A673 (cell line): ENCODE measurements at regions not wholly inside any gene's neighbourhood (a gene's known extent, or its start where the extent isn't known, plus 50 kb on each side); places are given as distances from the start of the nearest gene placed in this dataset.

ENCODE experiments used
- BruUV-seq: library from RNA; stranded (reverse); fragments of 400-500 nt; replicated peaks from 2 replicates; lab custom pipeline; 2021; lab: Mats Ljungman, UMichigan
- CTCF ChIA-PET: fragments of 300-600 bp; sonication (Branson Sonifier 250); formaldehyde crosslinking; loops from one replicate; lab custom pipeline; 2022; ENCODE audit warnings: antibody characterized with exemption; lab: Charles Lee
- POLR2A ChIA-PET: fragments of 300-600 bp; sonication (Branson Sonifier 250); formaldehyde crosslinking; loops from one replicate; lab custom pipeline; 2022; ENCODE audit warnings: antibody characterized with exemption; ENCODE audit not compliant: low non-redundant PET; lab: Charles Lee
- DNase-seq: peaks from one replicate; pipeline ENCODE4 v3.0.0-alpha.2; 2015; ENCODE audit warnings: low spot score
- H3K27ac ChIP-seq: fragments of 200-600 bp; sonication (generic); 2 replicates; pipeline ENCODE4 v1.5.1; 2016; ENCODE audit warnings: mixed run types, low read depth, mild to moderate bottlenecking, mixed read lengths, antibody characterized with exemption, low read length; ENCODE audit not compliant: poor library complexity, severe bottlenecking
- H3K27me3 ChIP-seq: fragments of 200-600 bp; sonication (generic); replicated peaks from 2 replicates; pipeline ENCODE4 v1.6.1; 2017; ENCODE audit warnings: mixed run types, low read depth, mild to moderate bottlenecking, mixed read lengths, antibody characterized with exemption, low read length; ENCODE audit not compliant: insufficient read depth, poor library complexity
- H3K36me3 ChIP-seq: fragments of 200-600 bp; sonication (generic); 2 replicates; pipeline ENCODE4 v1.6.1; 2016; ENCODE audit warnings: mixed run types, mild to moderate bottlenecking, mixed read lengths, antibody characterized with exemption, low read length; ENCODE audit not compliant: insufficient read depth, poor library complexity, severe bottlenecking
- H3K4me1 ChIP-seq: fragments of 200-600 bp; sonication (generic); 2 replicates; pipeline ENCODE4 v1.6.1; 2017; ENCODE audit warnings: mixed run types, mild to moderate bottlenecking, mixed read lengths, antibody characterized with exemption, low read length; ENCODE audit not compliant: insufficient read depth, poor library complexity, severe bottlenecking
- H3K4me3 ChIP-seq: fragments of 200-600 bp; sonication (generic); 2 replicates; pipeline ENCODE4 v1.5.1; 2016; ENCODE audit warnings: low read depth, mixed run types, mild to moderate bottlenecking, mixed read lengths, low read length; ENCODE audit not compliant: poor library complexity, severe bottlenecking
- H3K9me3 ChIP-seq: fragments of 200-600 bp; sonication (generic); 2 replicates; pipeline ENCODE4 v1.6.1; 2016; ENCODE audit warnings: mixed run types, low read depth, mild to moderate bottlenecking, mixed read lengths, antibody characterized with exemption, low read length; ENCODE audit not compliant: poor library complexity, severe bottlenecking
- CTCF ChIP-seq: fragments of 300-800, 200-600 bp; sonication (generic); conservative IDR thresholded peaks from 2 replicates; pipeline ENCODE4 v1.5.1; 2017; ENCODE audit warnings: low read depth, mild to moderate bottlenecking, antibody characterized with exemption, low read length, moderate library complexity, mixed read lengths
- EZH2 ChIP-seq: fragments of 200-600 bp; sonication (generic); IDR thresholded peaks from 2 replicates; pipeline ENCODE4 v1.6.1; 2017; ENCODE audit warnings: borderline replicate concordance, low read depth, mild to moderate bottlenecking, mixed read lengths, antibody characterized with exemption, low read length; ENCODE audit not compliant: poor library complexity, severe bottlenecking
- intact Hi-C: fragments of 100-400 bp; cut with micrococcal nuclease; formaldehyde crosslinking; loops from one replicate; pipeline ENCODE4 v1.10.0; 2022; ENCODE audit not compliant: unreplicated experiment

GRCh38 chr5:125302577-125302976 is 556.1 kb upstream of the ZNF608 start:
- Histone ChIP-seq H3K4me3 (no peak overlapping the region), H3K36me3 (no peaks in the 10 kb centered on the region), H3K27ac (no peak overlapping the region), H3K9me3 (no peaks in the 10 kb centered on the region), H3K4me1 (no peaks in the 10 kb centered on the region), H3K27me3 (no peaks in the 10 kb centered on the region)
- CTCF ChIA-PET, result no interaction called here
- TF ChIP-seq EZH2 (no peak), CTCF (no peak)
- DNase-seq, result no peak
- no TSS peak for BruUV-seq
- intact Hi-C loops, result no loop called here
- POLR2A ChIA-PET, result no interaction called here

GRCh38 chr5:125306741-125307140 is 560.3 kb upstream of the ZNF608 start:
- ChIA-PET POLR2A (no interaction called here), CTCF (no interaction called here)
- BruUV-seq, result no TSS peak
- Histone ChIP-seq H3K36me3 (no peaks in the 10 kb centered on the region), H3K27me3 (no peaks in the 10 kb centered on the region), H3K9me3 (no peaks in the 10 kb centered on the region), H3K4me3 (no peak overlapping the region), H3K27ac (no peak overlapping the region), H3K4me1 (no peaks in the 10 kb centered on the region)
- TF ChIP-seq CTCF, result no peak
- TF ChIP-seq EZH2, result no peak
- intact Hi-C loops, result no loop called here
- DNase-seq, result no peak

GRCh38 chr5:125310749-125311148 is 564.3 kb upstream of the ZNF608 start:
- no peak for DNase-seq
- TF ChIP-seq EZH2 (no peak), CTCF (no peak)
- ChIA-PET POLR2A (no interaction called here), CTCF (no interaction called here)
- Histone ChIP-seq H3K4me3 (no peak overlapping the region), H3K36me3 (no peaks in the 10 kb centered on the region), H3K27me3 (no peaks in the 10 kb centered on the region), H3K27ac (no peak overlapping the region), H3K4me1 (no peaks in the 10 kb centered on the region), H3K9me3 (no peaks in the 10 kb centered on the region)
- BruUV-seq, result no TSS peak
- intact Hi-C loops, result no loop called here
